GM12878 (cell line): ENCODE measurements at regions not wholly inside any gene's neighbourhood (a gene's known extent, or its start where the extent isn't known, plus 50 kb on each side); places are given as distances from the start of the nearest gene placed in this dataset.

Source experiments
- ATAC-seq: fragments of 200-7000 bp; cut with Tn5 transposase; 3 replicates; pipeline ENCODE4 v1.9.1; 2020; ENCODE audit warnings: mild to moderate bottlenecking, moderate library complexity
- BruUV-seq: library from RNA; stranded (reverse); fragments of 400-500 nt; replicated peaks from 2 replicates; lab custom pipeline; 2021; lab: Mats Ljungman, UMichigan
- CTCF ChIA-PET: fragments of 300-600 bp; sonication (Branson Sonifier 250); formaldehyde crosslinking; extraction: SDS; loops from one replicate; lab custom pipeline; 2021; ENCODE audit warnings: inconsistent platforms; lab: Yijun Ruan, JAX
- POLR2A ChIA-PET: fragments of 350-600 bp; formaldehyde crosslinking; extraction: SDS; loops from one replicate; lab custom pipeline; 2021; ENCODE audit warnings: inconsistent platforms; lab: Charles Lee
- RAD21 ChIA-PET: fragments of 300-600 bp; sonication (Branson Sonifier 250); formaldehyde crosslinking; loops from one replicate; lab custom pipeline; 2023; ENCODE audit warnings: antibody characterized with exemption; ENCODE audit not compliant: unreplicated experiment; lab: Charles Lee
- SMC1A ChIA-PET: fragments of 300-600 bp; sonication (Branson Sonifier 250); formaldehyde crosslinking; loops from one replicate; lab custom pipeline; 2023; ENCODE audit not compliant: unreplicated experiment, uncharacterized antibody; lab: Charles Lee
- DNase-seq: peaks from one replicate; pipeline ENCODE4 v3.0.0-alpha.2; 2011; ENCODE audit warnings: low read depth, low spot score
- FAIRE-seq: peaks from 3 replicates; lab custom pipeline; 2011; peaks lifted over from hg19 to GRCh38; lab: Jason Lieb, UNC
- H2AFZ ChIP-seq: 2 replicates; pipeline ENCODE4 v1.6.0; 2011; ENCODE audit warnings: low read depth, low read length, control low read depth; ENCODE audit not compliant: control insufficient read depth
- H3K27ac ChIP-seq: 2 replicates; pipeline ENCODE4 v1.5.1; 2011; ENCODE audit warnings: control low read depth; ENCODE audit not compliant: control insufficient read depth, insufficient read depth
- H3K27me3 ChIP-seq, 2 experiments: replicated peaks in 1 of 2; 2 replicates each; pipeline versions ENCODE4 v1.6.0 to v1.6.1; 2011; ENCODE audit warnings: low read length in 1 of 2; ENCODE audit not compliant: control insufficient read depth in 2 of 2, insufficient read depth in 2 of 2
- H3K36me3 ChIP-seq, 2 experiments: 2 replicates each; pipeline ENCODE4 v1.5.1; 2011; ENCODE audit warnings: low read length in 1 of 2; ENCODE audit not compliant: control insufficient read depth in 2 of 2, insufficient read depth in 2 of 2
- H3K4me1 ChIP-seq: 2 replicates; pipeline ENCODE4 v1.6.1; 2011; ENCODE audit warnings: mild to moderate bottlenecking, low read length, moderate library complexity, mixed read lengths; ENCODE audit not compliant: control insufficient read depth, insufficient read depth
- H3K4me2 ChIP-seq: 2 replicates; pipeline ENCODE4 v1.6.0; 2011; ENCODE audit warnings: control low read depth; ENCODE audit not compliant: control insufficient read depth, insufficient read depth
- H3K4me3 ChIP-seq: fragments of 200-600 bp; sonication (generic); 2 replicates; pipeline ENCODE4 v1.5.1; 2016
- H3K79me2 ChIP-seq: 2 replicates; pipeline ENCODE4 v1.6.0; 2011; ENCODE audit warnings: low read length; ENCODE audit not compliant: control insufficient read depth, insufficient read depth
- H3K9ac ChIP-seq: 2 replicates; pipeline ENCODE4 v1.8.0; 2011; ENCODE audit warnings: low read length, control low read depth, mixed read lengths; ENCODE audit not compliant: control insufficient read depth, insufficient read depth
- H3K9me3 ChIP-seq: replicated peaks from 3 replicates; pipeline ENCODE4 v1.5.1; 2011; ENCODE audit warnings: mild to moderate bottlenecking, low read length; ENCODE audit not compliant: control insufficient read depth, insufficient read depth
- H4K20me1 ChIP-seq: 2 replicates; pipeline ENCODE4 v1.6.0; 2011; ENCODE audit not compliant: control insufficient read depth, insufficient read depth
- BCL3 ChIP-seq: IDR thresholded peaks from 2 replicates; pipeline ENCODE4 v1.6.1; 2011; ENCODE audit warnings: borderline replicate concordance, low read depth, mild to moderate bottlenecking, moderate library complexity, low read length; ENCODE audit not compliant: insufficient read depth, poor library complexity, severe bottlenecking
- CBFB ChIP-seq: IDR thresholded peaks from 2 replicates; pipeline ENCODE4 v1.6.1; 2016; ENCODE audit warnings: antibody characterized with exemption, low read depth
- CREM ChIP-seq: IDR thresholded peaks from 2 replicates; pipeline ENCODE4 v1.6.1; 2014; ENCODE audit warnings: antibody characterized with exemption, low read depth
- CTCF ChIP-seq, 3 experiments: IDR thresholded peaks in 2 of 3; conservative IDR thresholded peaks in 1 of 3; 2 replicates each; pipeline ENCODE4 v1.5.1; 2011; ENCODE audit warnings: low read depth in 3 of 3, low read length in 3 of 3, mild to moderate bottlenecking in 3 of 3, control low read depth in 2 of 3, moderate library complexity in 2 of 3, inconsistent platforms in 1 of 3, mixed read lengths in 1 of 3; ENCODE audit not compliant: control insufficient read depth in 2 of 3, insufficient read depth in 1 of 3; ENCODE audit errors: extremely low read depth in 1 of 3
- ETV6 ChIP-seq, 2 experiments: fragments of 450-650 bp in 1 of 2; IDR thresholded peaks in 1 of 2; conservative IDR thresholded peaks in 1 of 2; 2 replicates each; pipeline ENCODE4 v1.6.1; 2014; ENCODE audit warnings: antibody characterized with exemption in 1 of 2, borderline replicate concordance in 1 of 2, low read depth in 1 of 2, mild to moderate bottlenecking in 1 of 2, moderate library complexity in 1 of 2
- FOXK2 ChIP-seq: fragments of 450-650 bp; IDR thresholded peaks from 2 replicates; pipeline ENCODE4 v1.6.1; 2017; ENCODE audit warnings: mild to moderate bottlenecking, moderate library complexity
- NRF1 ChIP-seq: conservative IDR thresholded peaks from 2 replicates; pipeline ENCODE4 v1.6.1; 2011; ENCODE audit warnings: mild to moderate bottlenecking, low read depth, low read length, improper control_type of control experiment
- RFX5 ChIP-seq: IDR thresholded peaks from 2 replicates; pipeline ENCODE4 v1.6.1; 2011; ENCODE audit warnings: low read depth, low read length, improper control_type of control experiment
- ZNF217 ChIP-seq: fragments of 450-650 bp; IDR thresholded peaks from 2 replicates; pipeline ENCODE4 v1.6.1; 2017; ENCODE audit warnings: antibody characterized with exemption, mild to moderate bottlenecking
- WGBS: methylation state at CpG from one replicate; pipeline ENCODE4 v1.1.6; 2016; ENCODE audit warnings: low lambda C conversion rate; ENCODE audit not compliant: insufficient replicate concordance, insufficient coverage; ENCODE audit errors: missing lambda C conversion rate; 5-methylcytosine and 5-hydroxymethylcytosine counted together
- in situ Hi-C: fragments of 300-500 bp; cut with MboI; formaldehyde crosslinking; loops from 9 replicates; pipeline ENCODE4 v1.14.3; 2018; ENCODE audit warnings: mixed read lengths
- intact Hi-C: fragments of 100-400 bp; cut with micrococcal nuclease; formaldehyde crosslinking; loops from one replicate; pipeline ENCODE4 v1.14.2; 2022; ENCODE audit not compliant: unreplicated experiment
- TF ChIP-seq, protein P1 (sequence below): fragments of 450-650 bp; IDR thresholded peaks from 2 replicates; pipeline ENCODE4 v1.6.1; 2017; ENCODE audit warnings: low read depth, mild to moderate bottlenecking, moderate library complexity

DNA sequence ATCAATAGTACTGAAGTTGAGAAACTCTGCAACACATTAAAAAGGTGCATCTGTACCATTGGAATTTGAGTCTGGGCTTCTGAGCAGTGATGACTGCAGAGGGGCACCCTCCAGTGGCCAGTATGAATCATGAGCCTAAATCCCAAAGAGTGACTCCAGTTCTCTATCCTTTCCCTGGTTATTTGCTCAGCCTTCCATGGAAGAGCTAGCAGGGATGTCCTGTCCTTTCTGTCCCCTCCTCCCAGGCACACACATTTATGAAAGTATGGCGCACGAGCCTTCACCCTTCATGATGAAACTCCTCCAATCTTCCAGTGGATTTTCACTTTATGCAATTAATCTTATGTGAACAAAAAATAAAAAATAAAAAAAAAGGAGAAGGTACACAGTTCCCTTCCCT lies 81.0 kb downstream of the ESM1 start:
- Histone ChIP-seq H4K20me1 (peaks cover 4% of the 10 kb centered on the region; the same call in 1 of the 2 replicates), H3K27me3 (peaks cover 0 to 12% of the 10 kb centered on the region in 2 experiments; a peak in 2 of 4 replicates), H3K27ac (no peak overlapping the region), H3K9ac (no peak overlapping the region), H3K4me3 (no peak overlapping the region), H3K4me2 (no peak overlapping the region), H2AFZ (no peak overlapping the region), H3K36me3 (no peaks in the 10 kb centered on the region), H3K79me2 (no peaks in the 10 kb centered on the region), H3K4me1 (peaks cover 4% of the 10 kb centered on the region; the same call in 1 of the 2 replicates), H3K9me3 (no peaks in the 10 kb centered on the region; the same call in 2 of the 3 replicates)
- TF ChIP-seq CTCF (IDR thresholded peaks at IDR 0.05 in 2 of 3, conservative IDR thresholded peaks at IDR 0.05 in 1 of 3; ENCODE audit: control insufficient read depth in 2 of 3, extremely low read depth in 1 of 3, insufficient read depth in 1 of 3, low read depth in 3 of 3, low read length in 3 of 3) (peak in 1 of 3 experiments; percentile 17; a peak in 1 of 6 replicates), FOXK2 (no peak)
- no TSS peak for BruUV-seq
- ChIA-PET POLR2A (interaction anchor here (0.6 kb wide), 1 partner anchor 362 kb away, joined by 5 read pairs; no protein-coding TSS in a partner anchor), SMC1A (interaction anchor here (0.6 to 1.1 kb wide), 2 partner anchors 78 to 268 kb away, joined by 3 read pairs; no protein-coding TSS in a partner anchor), CTCF (interaction anchor here (0.6 to 3.3 kb wide), 5 partner anchors 9 to 264 kb away, joined by 3 to 31 read pairs (median 4); no protein-coding TSS in a partner anchor), RAD21 (no interaction called here)
- 61% methylated on average over 2 of the region's 2 CpGs for WGBS
- ATAC-seq (no peak), FAIRE-seq (no peak), DNase-seq (no peak)
- intact Hi-C loops: no loop called here
- in situ Hi-C loops: no loop called here

- WGBS: 0% methylated on average over 2 of the region's 2 CpGs
- no peaks in the 10 kb centered on the region for H3K79me2 ChIP-seq
- intact Hi-C loops (no loop called here), in situ Hi-C loops (no loop called here)
- H3K27ac ChIP-seq: no peak overlapping the region
- H4K20me1 ChIP-seq: peaks cover 4% of the 10 kb centered on the region; the same call in 1 of the 2 replicates
- H3K9ac ChIP-seq: no peak overlapping the region
- ChIA-PET CTCF (interaction anchor here (0.6 to 1.7 kb wide), 2 partner anchors 243 to 659 kb away, joined by 3 to 4 read pairs; no protein-coding TSS in a partner anchor), RAD21 (no interaction called here), POLR2A (no interaction called here), SMC1A (no interaction called here)
- H3K4me3 ChIP-seq: no peak overlapping the region
- H3K4me1 ChIP-seq: peaks cover 4% of the 10 kb centered on the region; the same call in 1 of the 2 replicates
- no peaks in the 10 kb centered on the region for H3K36me3 ChIP-seq
- peak; percentile 95 for FAIRE-seq
- H3K27me3 ChIP-seq: peaks cover 0 to 12% of the 10 kb centered on the region in 2 experiments; a peak in 2 of 4 replicates
- no peaks in the 10 kb centered on the region; the same call in 2 of the 3 replicates for H3K9me3 ChIP-seq
- H3K4me2 ChIP-seq: no peak overlapping the region
- no peak overlapping the region for H2AFZ ChIP-seq
- peak; percentile 98 for ATAC-seq
- DNase-seq: peak; percentile 78
- BruUV-seq: no TSS peak
- TF ChIP-seq CREM: peak; percentile 43; the same call in 1 of the 2 replicates
- TF ChIP-seq ETV6 (conservative IDR thresholded peaks at IDR 0.05 in 1 of 2, IDR thresholded peaks at IDR 0.05 in 1 of 2; ENCODE audit: borderline replicate concordance in 1 of 2, low read depth in 1 of 2): peak in 1 of 2 experiments; percentile 79; a peak in 1 of 4 replicates
- TF ChIP-seq BCL3: peak; percentile 64
- TF ChIP-seq ZNF217: peak; percentile 99
- no peak for TF ChIP-seq RFX5
- TF ChIP-seq, protein P1, sequence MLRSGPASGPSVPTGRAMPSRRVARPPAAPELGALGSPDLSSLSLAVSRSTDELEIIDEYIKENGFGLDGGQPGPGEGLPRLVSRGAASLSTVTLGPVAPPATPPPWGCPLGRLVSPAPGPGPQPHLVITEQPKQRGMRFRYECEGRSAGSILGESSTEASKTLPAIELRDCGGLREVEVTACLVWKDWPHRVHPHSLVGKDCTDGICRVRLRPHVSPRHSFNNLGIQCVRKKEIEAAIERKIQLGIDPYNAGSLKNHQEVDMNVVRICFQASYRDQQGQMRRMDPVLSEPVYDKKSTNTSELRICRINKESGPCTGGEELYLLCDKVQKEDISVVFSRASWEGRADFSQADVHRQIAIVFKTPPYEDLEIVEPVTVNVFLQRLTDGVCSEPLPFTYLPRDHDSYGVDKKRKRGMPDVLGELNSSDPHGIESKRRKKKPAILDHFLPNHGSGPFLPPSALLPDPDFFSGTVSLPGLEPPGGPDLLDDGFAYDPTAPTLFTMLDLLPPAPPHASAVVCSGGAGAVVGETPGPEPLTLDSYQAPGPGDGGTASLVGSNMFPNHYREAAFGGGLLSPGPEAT: no peak
- TF ChIP-seq NRF1: no peak
- TF ChIP-seq CBFB: peak; percentile 95
Measured at GRCh38 chr5:54902791-54903473, 82.5 kb downstream of the ESM1 start.
